Erythroblast (primary cell): ENCODE measurements at regions not wholly inside any gene's neighbourhood (a gene's known extent, or its start where the extent isn't known, plus 50 kb on each side); places are given as distances from the start of the nearest gene placed in this dataset.

Experiments used
- GATA1 ChIP-seq: IDR thresholded peaks from 2 replicates; pipeline ENCODE4 v1.6.1; 2011; ENCODE audit warnings: low read depth, mild to moderate bottlenecking, control low read depth, low read length, moderate library complexity
- POLR2A ChIP-seq: IDR thresholded peaks from 2 replicates; pipeline ENCODE4 v1.6.1; 2011; ENCODE audit warnings: mild to moderate bottlenecking, low read length

DNA sequence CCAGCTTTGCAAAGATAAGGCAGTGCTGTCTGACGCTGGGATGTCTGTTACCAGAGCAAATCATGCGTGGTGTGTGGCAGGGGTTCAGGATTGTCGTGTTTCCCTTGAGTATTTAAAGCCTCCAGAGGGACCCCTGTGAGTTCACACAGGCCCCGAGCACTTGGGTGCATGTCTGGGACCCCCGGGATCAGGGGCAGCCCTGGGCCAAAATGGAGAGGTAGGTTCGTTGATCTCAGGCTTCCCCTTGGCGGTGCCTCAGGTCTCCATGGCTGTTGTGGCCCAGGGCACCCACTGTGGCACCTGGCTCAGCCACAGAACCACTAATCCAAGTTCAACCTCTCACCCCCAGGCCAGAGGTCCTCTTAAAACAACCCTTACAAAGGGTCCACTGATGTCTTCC is 523.1 kb upstream of the DPP6 start:
- TF ChIP-seq POLR2A (no peak), GATA1 (no peak)
